Fibroblast of upper back skin (primary cell): ENCODE measurements at regions not wholly inside any gene's neighbourhood (a gene's known extent, or its start where the extent isn't known, plus 50 kb on each side); places are given as distances from the start of the nearest gene placed in this dataset.
"Not testable (repeated sequence)": the region's sequence is repeated elsewhere in the genome, so short reads cannot be mapped to it uniquely, and the experiment has no call there.

Source experiments
- DNase-seq: peaks from one replicate; pipeline ENCODE4 v3.0.0-alpha.2; 2013

DNA sequence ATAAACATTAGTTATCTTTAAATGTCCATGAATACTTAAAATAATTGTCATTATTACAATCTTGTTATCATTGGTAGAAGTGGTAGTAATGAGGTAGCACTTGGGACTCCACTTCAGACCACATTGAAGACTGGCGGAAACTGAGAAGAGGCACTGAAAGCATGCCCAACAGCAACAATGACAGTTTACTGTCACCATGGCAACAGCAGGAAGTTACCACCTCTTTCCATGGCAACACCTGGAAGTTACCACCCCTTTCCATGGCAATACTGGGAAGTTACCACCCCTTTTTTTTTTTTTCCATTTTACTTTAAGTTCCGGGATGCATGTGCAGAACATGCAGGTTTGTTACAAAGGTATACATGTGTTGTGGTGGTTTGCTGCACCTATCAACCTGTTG lies 494.9 kb upstream of the RBFOX1 start:
- DNase-seq, result no peak

DNA sequence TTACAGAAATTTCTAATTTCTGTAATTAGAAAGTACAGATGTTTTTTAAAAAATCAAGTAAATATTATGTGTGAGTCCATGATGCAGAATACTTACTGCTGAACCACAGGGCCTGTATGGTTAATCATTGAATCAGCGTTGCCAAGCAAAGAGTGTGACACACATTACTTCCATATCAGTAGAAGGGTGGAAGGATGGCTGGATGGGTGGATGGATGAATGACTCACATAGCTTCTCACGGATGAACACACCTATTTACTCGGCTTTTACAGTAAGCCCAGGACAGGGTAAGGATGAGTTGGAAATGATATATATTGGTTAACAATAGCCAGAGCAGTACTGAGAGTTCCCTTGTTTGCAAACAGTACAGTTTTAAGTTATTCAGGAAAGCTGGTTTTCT lies 495.9 kb upstream of the RBFOX1 start:
- DNase-seq, result no peak

DNA sequence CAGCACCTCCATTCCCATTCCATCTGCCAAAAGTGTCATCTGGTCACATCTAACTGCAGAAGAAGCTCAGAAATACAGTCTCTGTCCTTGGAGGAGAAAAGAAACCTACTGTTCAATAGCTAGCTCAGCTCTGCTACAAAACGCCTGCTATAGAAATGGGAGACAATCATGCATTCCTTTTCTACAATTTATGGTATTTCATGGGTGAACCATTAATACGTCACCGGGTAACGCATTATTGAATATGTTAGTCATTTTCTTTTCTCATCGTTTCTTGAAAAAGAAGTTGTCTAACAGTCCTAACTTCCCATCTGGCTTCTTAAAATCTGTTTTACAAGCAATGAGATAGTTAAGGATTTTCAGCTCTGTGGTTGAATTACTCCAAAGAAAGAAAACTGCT lies 496.7 kb upstream of the RBFOX1 start:
- no peak for DNase-seq

DNA sequence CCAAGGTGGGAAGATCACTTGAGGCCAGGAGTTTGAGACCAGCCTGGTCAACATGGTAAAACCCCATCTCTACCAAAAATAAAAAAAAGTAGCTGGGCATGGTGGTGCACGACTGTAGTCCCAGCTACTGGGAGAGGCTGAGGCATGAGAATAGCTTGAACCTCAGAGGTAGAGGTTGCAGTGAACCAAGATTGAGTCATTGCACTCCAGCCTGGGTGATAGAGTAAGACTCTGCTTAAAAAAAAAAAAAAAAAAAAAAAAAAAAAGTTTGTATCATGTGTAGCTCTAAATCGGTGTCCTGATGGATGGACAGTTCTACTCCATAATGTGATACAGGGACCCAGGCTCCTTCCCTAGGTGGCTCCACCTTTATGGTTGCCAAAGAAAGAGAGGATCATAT lies 497.1 kb upstream of the RBFOX1 start:
- DNase-seq, result no peak

DNA sequence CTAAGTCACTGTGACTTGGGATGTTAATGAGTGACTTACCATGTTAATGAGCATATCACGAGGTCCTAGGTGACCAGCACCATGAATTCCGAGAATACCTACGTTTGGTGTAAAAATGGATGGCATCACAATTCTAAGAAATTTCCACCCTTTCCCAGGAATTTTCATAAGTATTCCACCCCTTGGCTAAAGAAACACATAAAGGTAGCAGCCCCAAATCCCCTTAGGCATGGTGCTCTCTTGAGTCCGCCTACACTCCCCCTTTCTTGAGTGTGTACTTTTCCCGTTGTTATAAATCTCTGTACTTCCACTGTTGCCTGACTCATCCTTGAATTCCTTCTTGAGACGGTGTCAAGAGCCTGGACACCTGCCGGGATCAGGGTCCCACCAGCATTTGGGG lies 504.0 kb upstream of the RBFOX1 start:
- no peak for DNase-seq

DNA sequence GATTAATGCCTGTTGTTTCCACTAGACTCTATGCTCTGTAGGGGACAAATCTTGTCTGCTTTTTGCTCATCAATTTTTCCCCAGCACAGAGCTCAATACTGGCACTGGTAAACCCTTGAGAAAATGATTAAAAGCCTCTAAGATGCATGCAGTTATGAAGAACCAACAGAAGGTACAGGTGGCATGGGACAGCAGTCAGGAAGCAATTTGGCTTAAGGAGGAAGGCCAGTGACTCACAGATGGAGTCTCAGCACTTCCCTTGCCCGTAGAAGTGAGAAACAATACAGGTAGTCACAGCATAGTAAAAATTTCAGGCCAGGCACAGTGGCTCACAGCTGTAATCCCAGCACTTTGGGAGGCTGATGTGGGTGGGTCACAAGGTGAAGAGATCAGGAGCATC lies 504.7 kb upstream of the RBFOX1 start:
- no peak for DNase-seq

DNA sequence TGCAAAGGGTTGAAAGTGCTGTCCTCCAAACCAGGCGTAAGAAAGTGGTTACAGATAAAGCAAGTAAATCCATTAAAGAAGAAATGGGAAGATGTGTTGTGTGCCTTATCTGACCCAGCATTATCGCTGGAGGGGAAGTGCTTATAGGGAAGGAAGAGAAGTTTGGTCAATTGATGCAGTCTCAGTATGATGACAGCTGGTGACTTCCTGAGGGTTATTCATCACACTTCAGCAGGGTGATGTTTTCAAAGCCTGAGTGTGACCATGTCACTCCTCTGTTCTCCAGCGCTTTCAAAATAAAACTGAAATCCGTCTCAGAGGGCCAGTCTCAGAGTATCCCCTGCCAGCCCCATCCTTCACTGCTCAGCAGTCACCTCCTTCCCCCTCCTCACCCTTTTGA lies 505.4 kb upstream of the RBFOX1 start:
- no peak for DNase-seq

DNA sequence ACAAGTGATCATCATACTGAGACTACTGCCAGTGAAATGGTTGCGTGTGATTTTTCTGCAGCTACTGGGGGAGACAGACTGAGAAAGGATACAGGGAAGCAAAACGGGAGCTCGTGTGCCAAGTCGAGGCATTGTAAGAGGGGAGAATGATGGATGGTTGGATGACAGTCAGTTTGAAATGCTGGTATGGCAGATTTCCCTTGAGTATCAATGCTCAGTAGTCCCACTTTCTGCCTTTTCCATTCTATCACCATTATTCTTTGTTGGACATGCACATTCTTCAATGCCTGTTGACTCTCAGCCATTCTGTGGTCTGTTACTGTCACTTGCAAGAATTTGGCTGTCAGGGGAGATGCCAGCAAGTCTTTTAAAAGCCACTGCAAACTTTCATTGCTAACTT lies 510.6 kb upstream of the RBFOX1 start:
- no peak for DNase-seq

DNA sequence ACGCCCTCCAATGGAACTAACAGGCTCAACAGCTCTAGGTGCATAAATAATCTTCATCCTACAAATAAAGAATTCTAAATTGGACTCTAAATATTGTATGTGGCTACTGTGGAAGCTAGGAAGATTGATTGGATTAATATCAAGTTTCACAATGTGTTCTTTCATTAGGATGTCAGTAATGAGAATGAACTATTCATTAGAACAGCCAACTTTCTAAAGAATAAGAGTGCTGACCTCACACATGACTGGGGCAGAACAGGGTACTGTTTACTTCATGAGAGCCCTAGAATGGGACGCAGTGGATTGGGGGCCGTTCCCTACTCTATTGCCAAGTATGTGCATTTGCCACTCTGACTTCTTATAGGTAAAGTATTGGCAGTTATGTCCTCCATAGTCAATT lies 528.2 kb upstream of the RBFOX1 start:
- no peak for DNase-seq

DNA sequence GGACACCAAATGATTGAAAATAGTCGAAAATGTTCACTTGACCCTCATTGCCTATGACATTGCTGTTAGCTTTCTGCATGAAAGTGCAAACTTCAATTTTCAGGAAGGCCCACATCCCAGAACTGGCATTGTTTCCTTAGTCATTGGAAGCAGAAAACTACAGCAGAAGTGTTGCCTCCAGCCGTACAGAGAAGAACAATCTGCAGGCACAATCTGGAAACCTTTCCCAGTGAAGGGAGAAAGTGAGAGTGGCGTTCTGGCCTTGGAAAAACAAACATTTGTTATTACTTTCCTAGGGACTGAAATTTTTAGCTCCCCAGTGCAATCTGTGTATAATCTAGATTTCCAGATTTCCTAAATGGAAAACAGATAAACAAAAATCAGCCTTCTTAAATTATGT lies 529.5 kb upstream of the RBFOX1 start:
- no peak for DNase-seq

DNA sequence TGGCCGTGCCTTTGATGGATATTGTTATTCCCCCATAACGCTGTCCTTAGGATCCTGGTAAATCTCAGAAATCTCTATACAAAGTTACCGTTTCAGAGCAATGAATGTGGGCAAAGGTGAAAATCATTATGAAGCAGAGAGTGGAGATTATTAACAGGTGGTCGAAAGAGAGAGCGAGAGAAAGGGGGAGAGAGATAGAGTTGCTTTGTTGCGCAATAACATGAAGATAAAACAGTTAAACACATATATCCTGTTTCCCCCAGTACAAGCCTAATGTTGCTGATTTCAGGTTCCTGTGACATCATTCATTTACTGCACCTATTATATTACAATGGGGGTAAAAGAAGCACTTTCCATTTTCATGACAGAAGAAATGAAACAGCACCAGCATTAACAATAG lies 535.4 kb upstream of the RBFOX1 start:
- no peak for DNase-seq

DNA sequence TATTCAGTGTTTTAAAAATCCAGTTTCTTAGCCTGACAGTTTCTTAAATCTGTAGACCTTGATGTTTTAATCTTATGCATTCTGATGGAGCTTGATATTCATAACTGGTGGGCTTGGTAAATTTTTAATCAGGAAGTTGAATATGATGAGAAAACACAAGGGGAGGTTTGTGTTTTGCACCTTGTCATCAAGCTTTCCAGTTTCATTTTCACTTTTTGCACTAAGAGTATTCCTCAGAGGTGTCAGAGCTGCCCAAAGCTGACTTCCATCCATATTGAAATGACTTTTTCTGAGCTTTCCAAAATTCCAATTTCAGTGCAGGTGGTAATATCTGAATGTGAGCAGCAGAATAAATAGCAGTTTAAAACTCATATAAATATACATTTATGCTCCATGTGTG lies 555.0 kb upstream of the RBFOX1 start:
- DNase-seq, result no peak

DNA sequence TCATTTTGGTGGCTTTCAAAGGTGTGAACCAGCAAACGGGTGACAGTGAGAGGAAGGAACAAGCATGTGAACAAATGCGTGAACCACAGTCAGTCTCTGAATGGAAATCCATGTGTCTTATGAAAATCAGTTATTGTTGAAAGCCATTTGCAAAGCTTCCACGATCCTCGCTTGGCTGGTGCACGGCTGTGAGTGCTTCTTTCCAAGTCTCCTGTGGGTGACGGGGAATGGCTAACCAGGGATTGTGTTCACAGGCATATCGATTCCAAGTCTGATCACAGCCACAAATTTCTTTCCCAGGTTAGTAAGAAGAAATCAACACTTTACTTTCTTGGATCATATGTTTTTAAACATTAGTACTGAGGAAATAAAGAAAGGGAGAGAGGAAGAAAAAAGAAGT lies 556.9 kb upstream of the RBFOX1 start:
- DNase-seq, result no peak

DNA sequence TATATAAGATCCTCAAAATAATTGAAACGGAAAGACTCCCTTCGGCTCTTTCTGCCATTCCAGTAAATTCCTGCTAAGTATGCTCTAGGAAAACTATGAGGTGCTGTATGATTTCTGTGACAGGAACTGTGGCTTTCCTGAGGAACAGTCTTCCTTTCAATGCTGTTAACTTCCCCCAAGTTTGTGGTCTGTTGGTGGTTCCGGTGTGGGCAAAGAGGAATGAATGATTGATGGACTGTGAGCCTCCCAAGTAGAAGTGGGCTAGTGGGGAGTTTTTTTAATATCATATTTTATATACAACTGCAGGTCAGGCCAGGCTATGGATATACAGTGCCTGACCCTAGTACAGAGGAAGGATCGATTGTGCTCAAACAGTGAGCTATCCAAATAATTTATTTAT lies 560.7 kb upstream of the RBFOX1 start:
- DNase-seq, result no peak

DNA sequence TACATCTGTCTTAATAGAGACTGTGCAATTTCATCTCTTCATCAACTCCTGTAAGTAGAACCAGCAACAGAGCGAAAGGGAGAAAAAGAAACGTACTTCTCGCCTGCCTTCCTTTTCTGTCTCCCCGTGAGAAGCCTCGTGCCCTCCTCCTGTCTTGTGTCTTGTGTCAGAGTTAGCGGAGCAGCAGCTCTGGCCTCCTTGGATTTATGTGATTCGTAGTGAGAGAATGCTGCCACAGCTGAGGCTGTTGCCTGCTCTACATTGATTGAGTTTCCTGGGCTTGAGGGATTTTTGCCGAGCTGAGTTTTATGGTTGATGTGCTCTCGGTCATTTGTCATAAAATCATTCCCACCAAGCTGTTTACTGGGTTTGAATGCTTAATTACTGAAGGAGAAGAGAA lies 579.1 kb upstream of the RBFOX1 start:
- DNase-seq, result no peak

DNA sequence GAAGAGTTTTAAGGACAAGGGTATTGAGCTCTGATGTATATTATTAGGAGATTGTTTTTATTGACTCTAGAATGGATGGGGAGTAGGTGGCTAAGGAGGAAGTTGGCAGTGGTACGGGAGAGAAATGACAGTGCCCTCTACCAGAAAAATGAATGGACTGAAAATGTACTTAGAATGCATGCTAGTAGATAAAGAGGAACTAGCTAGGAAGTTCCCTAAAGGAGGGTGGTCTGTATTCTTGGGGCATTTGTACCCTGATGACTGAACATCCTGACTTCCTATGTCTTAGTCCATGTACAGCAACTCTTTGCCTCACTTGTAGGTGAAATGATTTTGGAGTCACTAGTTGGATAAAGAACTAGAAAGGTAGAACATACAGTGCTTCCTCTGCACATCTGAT lies 581.5 kb upstream of the RBFOX1 start:
- DNase-seq, result no peak

DNA sequence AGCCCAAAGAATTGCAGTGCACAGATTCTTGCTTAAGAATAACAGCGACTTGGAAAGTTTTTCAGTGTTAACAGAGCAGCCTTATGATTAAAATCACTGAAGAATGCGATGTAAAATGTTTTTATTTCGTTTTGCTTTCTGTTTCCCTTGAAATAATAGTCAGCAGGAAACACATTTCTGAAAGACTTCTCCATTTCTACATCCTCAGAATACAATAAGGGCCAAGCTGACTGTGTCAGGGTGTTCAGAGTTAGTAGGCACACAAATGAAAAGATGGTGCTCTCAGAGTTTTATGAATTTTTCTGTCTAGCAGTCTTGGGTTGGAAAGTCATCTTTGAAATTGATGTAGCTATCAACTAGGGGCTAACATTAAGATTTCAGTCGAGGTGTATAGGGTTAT lies 582.9 kb upstream of the RBFOX1 start:
- DNase-seq, result no peak

DNA sequence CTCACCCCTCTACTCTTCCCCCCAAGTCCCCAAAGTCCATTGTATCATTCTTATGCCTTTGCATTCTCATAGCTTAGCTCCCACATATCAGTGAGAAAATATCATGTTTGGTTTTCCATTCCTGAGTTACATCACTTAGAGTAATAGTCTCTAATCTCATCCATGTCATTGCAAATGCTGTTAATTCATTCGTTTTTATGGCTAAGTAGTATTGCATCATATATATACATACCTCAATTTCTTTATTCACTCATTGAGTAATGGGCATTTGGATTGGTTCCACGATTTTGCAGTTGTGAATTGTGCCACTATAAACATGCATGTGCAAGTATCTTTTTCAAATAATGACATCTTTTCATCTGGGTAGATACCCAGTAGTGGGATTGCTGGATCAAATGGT lies 596.3 kb upstream of the RBFOX1 start:
- not testable (repeated sequence) for DNase-seq

DNA sequence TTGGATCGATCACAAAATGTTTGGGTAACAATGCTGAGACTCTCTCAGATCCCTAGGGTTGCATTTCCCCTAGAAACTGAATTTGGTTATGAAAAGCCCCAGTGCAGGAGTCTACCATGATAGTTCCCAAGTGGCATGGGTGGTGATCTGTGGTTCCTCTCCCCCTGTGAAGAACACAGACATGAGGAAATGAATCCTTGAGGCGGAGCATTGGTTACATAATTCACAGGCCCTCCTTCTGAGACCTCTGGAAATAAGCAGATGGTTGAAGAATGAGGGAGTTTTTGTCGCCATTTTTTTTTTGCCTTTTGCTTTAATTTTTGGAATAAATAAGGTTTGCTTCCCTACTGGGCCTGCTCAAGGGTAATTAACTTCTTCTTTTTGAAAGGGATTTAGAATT lies 597.0 kb upstream of the RBFOX1 start:
- no peak for DNase-seq

DNA sequence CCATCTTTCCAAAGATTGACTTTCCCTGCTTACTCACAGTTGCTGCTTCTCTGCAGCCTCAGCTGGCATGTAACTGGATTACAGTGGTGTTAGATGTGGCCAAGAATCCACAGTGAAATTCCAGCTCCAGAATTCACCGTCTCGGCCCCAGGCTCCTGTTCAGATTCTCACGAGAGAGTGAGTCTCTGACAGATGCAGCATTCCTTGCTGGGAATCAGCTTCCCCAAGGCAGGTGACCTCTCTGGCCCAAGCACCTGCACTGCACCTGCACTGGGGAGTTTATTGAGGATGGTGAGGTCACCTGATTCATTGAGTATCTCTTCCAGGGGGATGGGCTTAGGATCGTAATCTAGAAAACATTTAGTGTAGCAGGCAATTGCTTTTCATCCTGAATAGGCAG lies 600.5 kb upstream of the RBFOX1 start:
- DNase-seq, result no peak

DNA sequence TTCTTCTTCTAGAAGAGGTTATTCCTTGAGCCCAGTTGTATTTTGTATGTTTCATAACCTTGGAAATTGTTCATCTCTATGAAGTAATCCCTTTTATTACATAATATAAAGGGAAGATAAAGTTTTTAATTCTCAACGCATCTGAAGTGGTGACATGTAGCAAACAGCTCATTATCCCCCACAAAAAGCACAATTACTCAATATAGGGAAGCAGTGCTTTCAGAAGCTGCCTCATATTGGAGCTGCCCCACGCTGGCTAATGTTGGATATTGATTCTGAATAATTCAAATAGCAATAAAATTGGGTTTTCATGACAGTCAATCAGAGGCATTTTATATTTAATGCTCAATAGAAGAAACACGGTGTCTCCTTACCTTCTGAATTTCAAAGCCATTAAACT lies 604.3 kb upstream of the RBFOX1 start:
- DNase-seq, result no peak

DNA sequence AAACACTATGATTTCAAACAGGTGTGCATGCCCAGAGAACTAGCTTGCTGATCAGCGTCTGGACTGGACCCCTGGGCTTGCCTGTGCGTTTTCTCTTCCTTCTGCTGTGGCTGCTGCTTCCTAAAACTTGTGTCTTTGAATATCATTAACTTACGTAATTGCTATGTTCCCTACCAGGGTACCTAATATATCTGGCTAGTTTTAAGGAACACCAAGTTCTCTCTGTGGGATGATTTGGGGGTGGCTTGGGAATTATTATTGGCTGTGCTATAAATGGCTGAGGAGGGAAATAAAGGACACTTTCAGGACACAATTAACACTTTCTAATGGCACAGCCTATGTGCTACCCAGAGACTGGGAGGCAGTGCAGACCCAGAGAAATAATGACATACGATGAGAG lies 606.0 kb upstream of the RBFOX1 start:
- DNase-seq, result no peak

DNA sequence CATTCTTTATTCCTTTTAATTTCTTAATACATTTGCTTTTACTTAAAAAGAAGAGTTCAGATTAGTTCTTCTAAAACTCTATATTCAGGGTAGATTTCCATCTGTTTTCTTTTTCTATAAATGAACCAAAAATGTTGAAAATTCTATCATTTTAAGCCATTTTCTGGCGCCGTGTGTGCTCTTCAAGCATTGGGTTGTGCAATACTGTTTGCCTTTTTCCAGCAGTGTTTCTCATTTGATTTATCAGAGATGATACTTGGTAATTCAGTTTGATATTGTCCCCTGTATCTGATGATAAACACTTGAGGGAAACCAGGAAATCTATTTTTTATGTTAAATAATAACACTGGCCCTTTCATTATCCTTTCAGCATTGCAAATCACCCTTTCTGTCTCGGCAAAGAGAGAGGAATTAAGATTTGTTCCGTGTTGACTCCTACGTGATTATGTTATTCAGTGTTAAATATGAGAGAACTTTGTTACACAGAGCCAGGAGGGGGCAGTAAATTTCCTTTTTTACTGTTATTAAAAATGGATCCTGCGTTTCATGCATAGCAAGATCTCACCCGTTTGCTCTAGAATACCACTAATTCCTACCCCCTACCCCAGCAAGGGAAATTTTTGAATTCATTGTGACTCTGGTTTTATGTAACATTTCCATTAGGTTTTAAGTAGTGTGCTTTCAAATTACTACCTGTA lies 606.9 kb upstream of the RBFOX1 start:
- no peak for DNase-seq

DNA sequence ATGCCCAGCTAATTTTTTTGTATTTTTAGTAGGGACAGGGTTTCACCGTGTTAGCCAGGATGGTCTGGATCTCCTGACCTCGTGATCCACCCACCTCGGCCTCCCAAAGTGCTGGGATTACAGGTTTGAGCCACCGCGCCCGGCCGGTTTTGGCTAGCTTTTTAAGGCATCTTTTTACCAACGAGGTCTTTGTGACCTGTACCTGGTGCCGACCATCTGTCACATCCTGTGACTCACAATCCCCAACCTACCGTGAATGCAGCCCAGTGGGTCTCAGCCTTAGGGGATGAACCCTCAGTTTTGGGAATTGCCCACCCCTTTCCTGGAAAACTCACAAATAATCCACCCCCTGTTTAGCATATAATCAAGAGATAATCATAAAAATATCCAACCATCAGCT lies 607.4 kb upstream of the RBFOX1 start:
- DNase-seq, result not testable (repeated sequence)

DNA sequence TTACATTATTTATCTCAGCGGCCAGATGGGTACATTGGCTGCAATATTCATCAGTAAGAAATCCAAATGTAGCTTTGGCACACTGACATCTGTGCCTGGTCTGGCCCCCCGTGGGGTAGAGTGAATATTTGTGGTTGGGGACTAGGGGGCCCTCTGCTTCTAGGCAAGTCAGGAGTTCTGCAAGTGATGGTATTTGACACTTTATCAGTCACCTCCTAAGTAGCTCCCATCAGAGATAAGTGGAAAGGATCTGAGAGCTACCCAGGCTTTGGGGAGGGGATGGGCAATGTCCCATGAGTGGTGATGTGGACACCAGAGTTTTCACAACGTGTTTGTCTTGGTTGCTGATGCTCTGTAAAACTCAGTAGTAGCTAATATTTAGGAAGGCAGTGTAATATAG lies 609.9 kb upstream of the RBFOX1 start:
- no peak for DNase-seq

DNA sequence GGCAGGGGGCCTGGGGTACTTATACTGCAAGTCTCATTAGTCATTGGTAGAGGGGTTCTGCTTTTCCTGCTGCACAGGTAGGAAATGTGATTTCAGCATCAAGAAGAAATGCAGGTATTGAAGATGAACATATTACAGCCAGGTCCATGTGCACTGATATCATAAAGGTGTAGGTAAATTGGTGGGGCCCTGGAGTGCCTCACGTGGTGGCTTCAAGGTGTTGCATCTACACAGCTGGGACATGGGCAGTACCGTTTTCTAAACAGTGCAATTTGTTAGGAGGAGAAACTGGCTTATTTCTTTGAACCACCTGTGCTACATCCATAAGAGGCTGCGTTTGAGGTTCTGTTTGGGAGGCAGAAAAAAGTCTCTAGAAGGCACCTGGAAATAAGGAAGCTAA lies 618.1 kb upstream of the RBFOX1 start:
- no peak for DNase-seq
